GM19238 (cell line): ENCODE measurements at regions not wholly inside any gene's neighbourhood (a gene's known extent, or its start where the extent isn't known, plus 50 kb on each side); places are given as distances from the start of the nearest gene placed in this dataset.

Experiments
- DNase-seq: peaks from one replicate; pipeline ENCODE4 v3.0.0; 2011; ENCODE audit warnings: low spot score; ENCODE audit not compliant: insufficient read length

DNA sequence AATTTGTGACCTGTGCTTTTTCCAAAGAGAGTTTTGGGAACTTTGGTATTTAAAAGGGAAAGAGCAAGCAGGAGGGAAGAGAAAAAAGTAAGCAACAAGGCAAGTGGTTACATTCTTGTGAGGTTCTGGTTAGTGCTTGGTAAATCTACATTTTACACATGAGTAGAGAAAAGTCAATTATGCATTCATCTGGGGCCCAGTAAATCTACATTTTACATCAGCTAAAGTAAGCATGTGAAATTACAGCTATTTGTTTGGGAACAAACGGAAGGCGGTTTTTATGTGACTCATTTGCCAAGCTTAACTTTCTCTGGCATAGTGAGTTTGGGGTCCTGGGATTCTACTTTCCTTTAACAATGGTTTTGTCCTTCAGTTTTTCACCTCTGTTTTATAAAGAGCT is 102.2 kb downstream of the SNX18 start:
- no peak for DNase-seq

- no peak for DNase-seq
Observed at GRCh38 chr5:54616518-54617220, 99.1 kb downstream of the SNX18 start.

GRCh38 chr5:54616031-54616430 is 98.5 kb downstream of the SNX18 start:
- no peak for DNase-seq

DNA sequence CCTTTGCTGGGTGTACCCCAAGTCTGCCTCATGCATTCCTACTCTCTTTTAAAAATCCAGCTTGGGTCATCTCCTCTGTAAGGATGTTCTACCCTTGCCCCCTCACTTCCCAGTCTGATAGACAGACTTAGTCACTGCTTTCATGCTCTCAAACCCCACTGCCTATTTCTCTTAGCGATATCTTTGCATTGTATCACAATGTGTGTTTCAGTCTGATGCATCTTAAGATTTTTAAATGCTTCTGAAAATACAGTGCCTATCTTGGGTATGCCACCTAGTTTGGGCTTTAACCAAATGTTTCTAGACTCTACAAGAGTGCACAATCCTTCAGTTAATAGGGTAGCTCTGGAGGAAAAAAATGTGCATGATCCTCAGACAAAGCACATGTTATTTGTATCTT is 97.8 kb downstream of the SNX18 start:
- no peak for DNase-seq

DNA sequence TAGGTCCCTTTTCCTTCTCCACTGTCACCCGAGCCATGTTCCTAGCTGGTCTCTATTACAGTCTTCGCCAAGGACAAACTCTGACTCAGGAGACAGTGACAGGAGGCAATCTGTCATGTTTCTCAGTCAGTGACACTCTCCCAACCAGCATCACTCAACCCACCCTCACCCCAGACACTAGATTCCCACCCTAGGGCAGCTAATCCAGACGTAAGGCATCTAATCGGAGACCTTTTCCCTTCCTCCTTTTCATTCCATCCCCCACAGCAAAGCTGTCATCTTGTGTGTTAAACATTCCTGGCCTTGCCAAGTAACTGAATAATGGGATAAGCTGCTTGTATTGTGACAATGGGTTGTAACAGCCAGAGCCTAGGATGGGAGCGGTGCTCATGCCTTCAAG is 95.2 kb downstream of the SNX18 start:
- DNase-seq = no peak

GRCh38 chr5:54611290-54611951 is 93.9 kb downstream of the SNX18 start:
- no peak for DNase-seq

DNA sequence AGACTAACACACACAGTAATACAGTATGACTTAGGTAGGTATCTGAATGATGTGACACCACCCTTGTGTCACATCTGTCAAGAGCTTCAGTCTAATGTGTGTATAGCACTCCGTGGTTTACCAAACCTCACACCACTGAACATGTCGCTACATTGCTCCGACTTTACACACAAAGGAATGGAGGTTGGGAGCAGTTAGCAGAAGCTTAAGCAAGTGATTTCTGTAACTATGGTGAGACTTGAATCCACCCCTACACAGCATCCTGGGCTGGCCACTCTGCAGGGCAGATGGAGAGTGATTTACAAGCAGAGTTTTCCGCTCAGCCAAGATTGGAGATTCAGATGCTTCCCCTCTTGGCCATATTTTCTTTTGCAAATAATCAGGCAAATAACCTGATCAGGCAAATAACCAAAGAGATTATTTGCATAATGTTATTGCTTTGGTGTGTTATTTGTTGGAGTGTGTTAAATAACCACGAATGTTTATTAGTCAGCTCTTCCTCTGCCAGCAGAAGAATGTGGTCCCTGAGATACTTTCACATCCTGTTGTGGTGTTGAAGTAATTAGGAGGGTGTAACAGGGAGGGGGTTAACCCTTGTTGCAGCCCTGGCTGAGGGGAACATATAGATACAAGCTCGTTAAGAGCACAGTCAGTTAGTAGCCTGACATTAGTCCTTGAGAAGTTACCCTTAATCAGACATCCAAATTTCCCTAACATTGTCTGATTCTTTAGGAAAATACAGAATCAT is 92.8 kb downstream of the SNX18 start:
- DNase-seq = peak; percentile 15

DNA sequence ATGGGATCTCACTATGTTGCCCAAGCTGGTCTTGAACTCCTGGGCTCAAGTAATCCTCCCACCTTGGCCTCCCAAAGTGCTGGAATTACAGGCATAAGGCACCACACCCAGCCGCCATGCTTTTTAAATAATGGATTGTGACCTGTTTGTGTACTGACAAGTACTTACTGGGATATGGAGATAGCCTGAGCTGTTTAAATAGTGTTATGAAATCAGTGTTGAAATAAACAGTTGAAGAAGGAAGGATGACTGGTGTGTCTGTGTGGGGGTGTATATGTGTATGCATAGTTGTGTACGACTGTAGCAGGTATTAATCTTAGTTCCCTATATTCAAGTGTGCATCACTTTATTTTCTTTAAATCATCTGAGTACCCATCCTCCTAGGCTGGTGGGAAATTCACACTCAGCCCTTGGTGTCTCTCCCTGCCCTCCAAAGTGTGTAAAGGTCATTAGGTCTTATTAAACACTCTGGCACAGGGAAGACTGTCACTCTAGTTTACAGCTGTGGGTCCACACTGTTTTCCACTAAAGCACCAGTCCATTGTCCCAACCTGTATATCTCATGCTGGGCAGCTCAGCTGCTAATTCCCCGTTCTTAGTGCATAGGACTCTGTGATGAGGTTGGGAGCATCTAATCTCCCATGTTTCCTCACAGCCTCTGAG is 91.0 kb downstream of the SNX18 start:
- DNase-seq = no peak

GRCh38 chr5:54607006-54607405 is 89.4 kb downstream of the SNX18 start:
- no peak for DNase-seq

GRCh38 chr5:54603372-54603771 is 85.8 kb downstream of the SNX18 start:
- no peak for DNase-seq

DNA sequence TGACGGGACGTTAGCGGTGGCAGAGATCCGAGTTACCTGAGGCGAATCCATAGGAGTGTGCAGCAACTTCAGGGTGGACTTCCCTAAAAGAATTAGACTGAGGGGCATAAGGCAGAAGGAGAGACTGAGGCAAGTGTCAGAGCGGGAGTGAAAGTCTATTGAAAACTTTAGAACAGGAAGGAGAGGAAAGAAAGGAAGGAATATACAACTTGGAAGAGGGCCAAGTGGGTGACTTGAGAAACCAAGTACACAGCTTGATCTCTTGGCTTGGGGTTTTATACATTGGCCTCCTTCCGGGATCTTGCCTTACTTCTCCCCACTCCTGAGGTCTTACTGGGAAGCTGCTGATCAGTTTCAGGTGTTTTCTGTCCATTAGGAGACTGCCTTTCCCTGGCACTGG is 84.9 kb downstream of the SNX18 start:
- DNase-seq = no peak

DNA sequence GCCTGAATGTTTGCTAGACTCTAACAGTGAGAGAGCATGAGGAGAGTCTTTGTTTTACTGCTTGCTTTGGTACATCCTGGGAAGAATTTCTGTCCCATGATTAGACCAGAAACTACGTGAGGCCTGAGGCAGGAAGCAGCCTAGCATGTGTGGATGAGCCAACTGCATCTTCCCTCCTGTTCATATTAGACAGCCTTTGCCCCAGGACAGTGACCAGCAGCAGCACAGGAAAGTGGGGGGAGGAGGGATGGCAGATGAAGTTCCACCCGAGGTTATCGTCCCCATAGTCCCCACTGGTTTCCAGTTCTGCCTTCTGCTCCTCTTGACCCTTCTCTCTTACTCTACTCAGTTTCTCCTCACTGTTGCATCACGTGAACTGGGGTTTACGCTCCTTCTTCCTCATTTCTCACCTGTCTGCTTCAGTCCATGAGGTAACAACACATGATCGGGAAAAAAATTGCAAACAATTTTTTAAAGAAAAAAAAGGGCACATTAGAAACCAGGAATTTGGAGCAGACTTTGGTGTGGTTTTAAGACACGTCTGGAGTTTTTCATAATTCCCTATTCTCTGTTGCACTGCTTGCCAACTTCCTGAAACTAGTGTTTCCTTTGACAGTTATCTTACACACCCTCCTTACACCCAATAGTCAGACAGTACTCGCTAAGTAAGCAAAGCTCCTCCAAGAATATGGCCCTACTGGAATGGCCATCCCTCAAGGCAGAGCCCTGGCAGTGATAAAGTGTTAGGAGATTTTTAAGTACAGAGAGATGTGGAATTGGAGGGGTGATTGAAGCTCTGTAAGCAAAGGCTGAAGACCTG is 84.1 kb downstream of the SNX18 start:
- no peak for DNase-seq
